Panc1 (cell line): ENCODE measurements at regions not wholly inside any gene's neighbourhood (a gene's known extent, or its start where the extent isn't known, plus 50 kb on each side); places are given as distances from the start of the nearest gene placed in this dataset.

Source experiments
- ATAC-seq: fragments of 200-7000 bp; cut with Tn5 transposase; 2 replicates; pipeline ENCODE4 v1.9.1; 2020; ENCODE audit warnings: mild to moderate bottlenecking, moderate library complexity
- BruUV-seq: library from RNA; stranded (reverse); fragments of 400-500 nt; replicated peaks from 2 replicates; lab custom pipeline; 2021; lab: Mats Ljungman, UMichigan
- CTCF ChIA-PET: fragments of 300-600 bp; sonication (Branson Sonifier 250); formaldehyde crosslinking; loops from one replicate; lab custom pipeline; 2022; ENCODE audit warnings: antibody characterized with exemption; lab: Charles Lee
- POLR2A ChIA-PET: fragments of 300-600 bp; sonication (Branson Sonifier 250); formaldehyde crosslinking; loops from one replicate; lab custom pipeline; 2022; ENCODE audit warnings: antibody characterized with exemption; lab: Charles Lee
- DNase-seq: peaks from one replicate; pipeline ENCODE4 v3.0.0-alpha.2; 2010; ENCODE audit warnings: low read depth, low spot score
- H3K27ac ChIP-seq: 2 replicates; pipeline ENCODE4 v1.5.1; 2011; ENCODE audit warnings: mild to moderate bottlenecking, low read length, inconsistent platforms
- H3K27me3 ChIP-seq: fragments of 200-500 bp; sonication (Bioruptor generic); 2 replicates; pipeline ENCODE4 v1.6.0; 2014; ENCODE audit warnings: low read length, inconsistent platforms; ENCODE audit not compliant: control insufficient read depth, insufficient read depth
- H3K36me3 ChIP-seq: fragments of 200-500 bp; sonication (Bioruptor generic); 2 replicates; pipeline ENCODE4 v1.5.1; 2014; ENCODE audit warnings: inconsistent platforms, mild to moderate bottlenecking, low read length, moderate library complexity; ENCODE audit not compliant: control insufficient read depth, insufficient read depth
- H3K4me1 ChIP-seq: 2 replicates; pipeline ENCODE4 v1.5.1; 2011; ENCODE audit warnings: inconsistent platforms, mild to moderate bottlenecking, low read length, moderate library complexity; ENCODE audit not compliant: control insufficient read depth, insufficient read depth
- H3K4me3 ChIP-seq, 2 experiments: 2 replicates each; pipeline ENCODE4 v1.5.1; 2011 to 2012; ENCODE audit warnings: low read depth in 2 of 2, low read length in 2 of 2, mild to moderate bottlenecking in 2 of 2, inconsistent platforms in 1 of 2, moderate library complexity in 1 of 2
- H3K9me3 ChIP-seq: fragments of 200-500 bp; sonication (Bioruptor generic); 2 replicates; pipeline ENCODE4 v1.5.1; 2014; ENCODE audit warnings: low read depth, mild to moderate bottlenecking, inconsistent platforms, low read length, moderate library complexity; ENCODE audit not compliant: control insufficient read depth, insufficient read depth
- POLR2AphosphoS5 ChIP-seq: IDR thresholded peaks from 2 replicates; pipeline ENCODE4 v1.6.1; 2012; ENCODE audit warnings: mild to moderate bottlenecking, low read depth, low read length, moderate library complexity
- SIN3A ChIP-seq: IDR thresholded peaks from 2 replicates; pipeline ENCODE4 v1.6.1; 2012; ENCODE audit warnings: low read depth, mild to moderate bottlenecking, low read length, moderate library complexity, borderline replicate concordance; ENCODE audit not compliant: insufficient read depth
- TCF7L2 ChIP-seq: IDR thresholded peaks from 2 replicates; pipeline ENCODE4 v1.6.1; 2011; ENCODE audit warnings: mild to moderate bottlenecking, low read depth, low read length, inconsistent platforms
- in situ Hi-C: cut with HindIII; loops from 2 replicates; pipeline ENCODE4 v1.10.0; 2016; ENCODE audit warnings: low sequenced_read_pairs, low pct_unique_long_range_greater_than_20kb
- intact Hi-C: fragments of 100-400 bp; cut with micrococcal nuclease; formaldehyde crosslinking; loops from one replicate; pipeline ENCODE4 v1.10.0; 2022; ENCODE audit not compliant: unreplicated experiment
- TF ChIP-seq, protein P1 (sequence below): fragments of 450-650 bp; IDR thresholded peaks from 2 replicates; pipeline ENCODE4 v1.5.1; 2017; ENCODE audit warnings: mild to moderate bottlenecking
- TF ChIP-seq, protein P2 (sequence below), 2 experiments: IDR thresholded peaks; 2 replicates each; pipeline ENCODE4 v1.6.1; 2011 to 2012; ENCODE audit warnings: low read depth in 2 of 2, control low read depth in 1 of 2, low read length in 1 of 2, mild to moderate bottlenecking in 1 of 2, moderate library complexity in 1 of 2; ENCODE audit not compliant: insufficient read depth in 1 of 2

DNA sequence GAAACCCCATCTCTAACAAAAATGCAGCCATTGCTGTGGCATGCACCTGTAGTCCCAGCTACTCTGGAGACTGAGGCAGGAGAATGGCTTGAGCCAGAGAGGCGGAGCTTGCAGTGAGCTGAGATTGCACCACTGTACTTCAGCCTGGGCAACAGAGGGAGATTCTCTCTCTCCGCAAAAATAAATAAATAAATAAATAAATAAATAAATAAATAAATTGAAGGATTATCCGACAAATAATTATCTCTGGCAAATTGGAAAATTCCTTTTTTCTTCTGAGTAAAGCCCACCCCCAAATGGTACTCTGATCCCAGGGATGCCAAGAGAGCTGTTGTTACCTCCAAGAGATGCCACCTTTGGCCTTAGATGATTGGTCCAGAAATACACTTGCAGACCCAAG, 137.9 kb downstream of the SUDS3 start:
- Histone ChIP-seq H3K27ac (no peak overlapping the region), H3K4me1 (no peaks in the 10 kb centered on the region), H3K4me3 (no peak overlapping the region), H3K36me3 (no peaks in the 10 kb centered on the region), H3K9me3 (no peaks in the 10 kb centered on the region), H3K27me3 (no peaks in the 10 kb centered on the region)
- TF ChIP-seq SIN3A: no peak
- no peak for TF ChIP-seq POLR2AphosphoS5
- TF ChIP-seq, protein P1, sequence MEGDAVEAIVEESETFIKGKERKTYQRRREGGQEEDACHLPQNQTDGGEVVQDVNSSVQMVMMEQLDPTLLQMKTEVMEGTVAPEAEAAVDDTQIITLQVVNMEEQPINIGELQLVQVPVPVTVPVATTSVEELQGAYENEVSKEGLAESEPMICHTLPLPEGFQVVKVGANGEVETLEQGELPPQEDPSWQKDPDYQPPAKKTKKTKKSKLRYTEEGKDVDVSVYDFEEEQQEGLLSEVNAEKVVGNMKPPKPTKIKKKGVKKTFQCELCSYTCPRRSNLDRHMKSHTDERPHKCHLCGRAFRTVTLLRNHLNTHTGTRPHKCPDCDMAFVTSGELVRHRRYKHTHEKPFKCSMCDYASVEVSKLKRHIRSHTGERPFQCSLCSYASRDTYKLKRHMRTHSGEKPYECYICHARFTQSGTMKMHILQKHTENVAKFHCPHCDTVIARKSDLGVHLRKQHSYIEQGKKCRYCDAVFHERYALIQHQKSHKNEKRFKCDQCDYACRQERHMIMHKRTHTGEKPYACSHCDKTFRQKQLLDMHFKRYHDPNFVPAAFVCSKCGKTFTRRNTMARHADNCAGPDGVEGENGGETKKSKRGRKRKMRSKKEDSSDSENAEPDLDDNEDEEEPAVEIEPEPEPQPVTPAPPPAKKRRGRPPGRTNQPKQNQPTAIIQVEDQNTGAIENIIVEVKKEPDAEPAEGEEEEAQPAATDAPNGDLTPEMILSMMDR: no peak
- TF ChIP-seq TCF7L2: no peak
- TF ChIP-seq, protein P2, sequence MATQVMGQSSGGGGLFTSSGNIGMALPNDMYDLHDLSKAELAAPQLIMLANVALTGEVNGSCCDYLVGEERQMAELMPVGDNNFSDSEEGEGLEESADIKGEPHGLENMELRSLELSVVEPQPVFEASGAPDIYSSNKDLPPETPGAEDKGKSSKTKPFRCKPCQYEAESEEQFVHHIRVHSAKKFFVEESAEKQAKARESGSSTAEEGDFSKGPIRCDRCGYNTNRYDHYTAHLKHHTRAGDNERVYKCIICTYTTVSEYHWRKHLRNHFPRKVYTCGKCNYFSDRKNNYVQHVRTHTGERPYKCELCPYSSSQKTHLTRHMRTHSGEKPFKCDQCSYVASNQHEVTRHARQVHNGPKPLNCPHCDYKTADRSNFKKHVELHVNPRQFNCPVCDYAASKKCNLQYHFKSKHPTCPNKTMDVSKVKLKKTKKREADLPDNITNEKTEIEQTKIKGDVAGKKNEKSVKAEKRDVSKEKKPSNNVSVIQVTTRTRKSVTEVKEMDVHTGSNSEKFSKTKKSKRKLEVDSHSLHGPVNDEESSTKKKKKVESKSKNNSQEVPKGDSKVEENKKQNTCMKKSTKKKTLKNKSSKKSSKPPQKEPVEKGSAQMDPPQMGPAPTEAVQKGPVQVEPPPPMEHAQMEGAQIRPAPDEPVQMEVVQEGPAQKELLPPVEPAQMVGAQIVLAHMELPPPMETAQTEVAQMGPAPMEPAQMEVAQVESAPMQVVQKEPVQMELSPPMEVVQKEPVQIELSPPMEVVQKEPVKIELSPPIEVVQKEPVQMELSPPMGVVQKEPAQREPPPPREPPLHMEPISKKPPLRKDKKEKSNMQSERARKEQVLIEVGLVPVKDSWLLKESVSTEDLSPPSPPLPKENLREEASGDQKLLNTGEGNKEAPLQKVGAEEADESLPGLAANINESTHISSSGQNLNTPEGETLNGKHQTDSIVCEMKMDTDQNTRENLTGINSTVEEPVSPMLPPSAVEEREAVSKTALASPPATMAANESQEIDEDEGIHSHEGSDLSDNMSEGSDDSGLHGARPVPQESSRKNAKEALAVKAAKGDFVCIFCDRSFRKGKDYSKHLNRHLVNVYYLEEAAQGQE (IDR thresholded peaks at IDR 0.05; ENCODE audit: insufficient read depth in 1 of 2, low read depth in 2 of 2, low read length in 1 of 2): no peak
- intact Hi-C loops: no loop called here
- in situ Hi-C loops: no loop called here
- ATAC-seq (no peak), DNase-seq (no peak)
- POLR2A ChIA-PET: no interaction called here
- no TSS peak for BruUV-seq
- CTCF ChIA-PET: no interaction called here

DNA sequence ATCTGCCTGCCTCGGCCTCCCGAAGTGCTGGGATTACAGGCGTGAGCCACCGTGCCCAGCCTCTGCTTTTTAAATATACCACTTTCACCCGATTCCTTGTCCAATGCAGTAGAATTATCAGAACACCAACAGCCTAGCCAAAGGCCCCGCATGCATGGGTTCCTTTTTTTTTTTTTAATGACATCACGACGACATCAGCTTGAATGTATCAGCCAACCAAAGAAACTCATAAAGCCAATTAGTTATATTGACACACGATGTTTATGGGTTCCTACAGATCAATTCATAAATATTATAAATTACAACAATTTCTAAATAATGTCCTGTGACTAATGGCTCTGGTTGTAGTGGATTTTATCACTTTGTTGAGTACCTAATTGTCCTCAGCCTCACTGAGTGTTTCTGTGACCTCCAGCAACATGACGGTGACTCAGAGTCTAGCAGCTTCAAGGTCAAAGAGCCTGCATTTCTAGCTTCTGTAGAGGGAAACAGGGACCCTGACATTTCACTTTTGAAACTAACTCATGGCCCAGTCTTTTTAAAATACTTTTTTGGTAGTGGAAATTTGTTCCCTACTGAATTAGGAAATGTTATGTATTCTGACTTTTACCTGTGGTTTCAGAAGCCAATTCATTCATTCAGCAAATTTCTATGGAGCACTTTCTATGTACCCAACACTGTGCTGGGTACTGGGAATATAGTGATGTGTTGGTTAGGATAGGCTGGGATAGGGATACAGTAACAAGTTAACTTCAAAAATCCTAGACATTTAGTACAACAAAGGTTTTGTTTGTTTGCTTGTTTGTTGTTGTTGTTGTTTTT, 144.1 kb downstream of the SUDS3 start:
- Histone ChIP-seq H3K36me3 (no peaks in the 10 kb centered on the region), H3K4me1 (no peaks in the 10 kb centered on the region), H3K27ac (no peak overlapping the region), H3K4me3 (no peak overlapping the region), H3K9me3 (no peaks in the 10 kb centered on the region), H3K27me3 (no peaks in the 10 kb centered on the region; the same call in 1 of the 2 replicates)
- BruUV-seq: no TSS peak
- ATAC-seq (no peak), DNase-seq (no peak)
- CTCF ChIA-PET: no interaction called here
- intact Hi-C loops (no loop called here), in situ Hi-C loops (no loop called here)
- POLR2A ChIA-PET: no interaction called here
- no peak for TF ChIP-seq SIN3A
- TF ChIP-seq TCF7L2: no peak
- TF ChIP-seq, protein P2 (IDR thresholded peaks at IDR 0.05; ENCODE audit: insufficient read depth in 1 of 2, low read depth in 2 of 2, low read length in 1 of 2): no peak
- TF ChIP-seq POLR2AphosphoS5: no peak
- TF ChIP-seq, protein P1: no peak
